WTC11 (cell line): ENCODE measurements at regions not wholly inside any gene's neighbourhood (a gene's known extent, or its start where the extent isn't known, plus 50 kb on each side); places are given as distances from the start of the nearest gene placed in this dataset.

Experiments used
- ATAC-seq: fragments of 200-7000 bp; cut with Tn5 transposase; 2 replicates; pipeline ENCODE4 v1.10.0; 2021; ENCODE audit warnings: mild to moderate bottlenecking, moderate library complexity
- CTCF ChIA-PET: fragments of 300-600 bp; sonication (Branson Sonifier 250); formaldehyde crosslinking; loops from one replicate; lab custom pipeline; 2021; ENCODE audit warnings: antibody characterized with exemption; lab: Charles Lee
- POLR2A ChIA-PET: fragments of 350-600 bp; sonication (Branson Sonifier 250); formaldehyde crosslinking; loops from one replicate; lab custom pipeline; 2021; ENCODE audit warnings: antibody characterized with exemption; lab: Charles Lee
- DNase-seq: peaks from one replicate; pipeline ENCODE4 v3.0.0; 2021; ENCODE audit warnings: low spot score
- H3K27ac Mint-ChIP-seq: 2 replicates; pipeline ENCODE4 v1.8.0; 2021; ENCODE audit warnings: mixed read lengths
- H3K27me3 Mint-ChIP-seq: 2 replicates; pipeline ENCODE4 v1.8.0; 2021; ENCODE audit warnings: low read depth, mild to moderate bottlenecking, moderate library complexity, mixed read lengths
- H3K36me3 Mint-ChIP-seq: 2 replicates; pipeline ENCODE4 v1.8.0; 2021; ENCODE audit warnings: mixed read lengths
- H3K4me1 Mint-ChIP-seq: 2 replicates; pipeline ENCODE4 v1.8.0; 2022; ENCODE audit warnings: mixed read lengths
- H3K4me3 Mint-ChIP-seq: 2 replicates; pipeline ENCODE4 v1.8.0; 2021; ENCODE audit warnings: mild to moderate bottlenecking, moderate library complexity, mixed read lengths
- H3K9me3 Mint-ChIP-seq: 2 replicates; pipeline ENCODE4 v1.8.0; 2021; ENCODE audit warnings: mixed read lengths
- CREM ChIP-seq: sonication (generic); formaldehyde crosslinking; IDR thresholded peaks from 2 replicates; pipeline ENCODE4 v1.8.1; 2022; ENCODE audit warnings: mild to moderate bottlenecking, missing genetic modification reagents, moderate library complexity
- ETV6 ChIP-seq: sonication (generic); formaldehyde crosslinking; IDR thresholded peaks from 2 replicates; pipeline ENCODE4 v1.8.1; 2022; ENCODE audit warnings: mild to moderate bottlenecking, missing genetic modification reagents
- GABPB1 ChIP-seq: sonication (generic); formaldehyde crosslinking; IDR thresholded peaks from 2 replicates; pipeline ENCODE4 v1.8.1; 2023; ENCODE audit warnings: mild to moderate bottlenecking, missing genetic modification reagents
- IRF2 ChIP-seq: sonication (generic); formaldehyde crosslinking; IDR thresholded peaks from 2 replicates; pipeline ENCODE4 v1.8.0; 2022; ENCODE audit warnings: low read depth, missing genetic modification reagents, borderline replicate concordance
- JUN ChIP-seq: sonication (generic); formaldehyde crosslinking; IDR thresholded peaks from 2 replicates; pipeline ENCODE4 v1.8.0; 2023; ENCODE audit warnings: mild to moderate bottlenecking, missing genetic modification reagents
- MYBL2 ChIP-seq: sonication (generic); formaldehyde crosslinking; IDR thresholded peaks from 2 replicates; pipeline ENCODE4 v1.8.1; 2023; ENCODE audit warnings: mild to moderate bottlenecking, moderate library complexity, missing genetic modification reagents
- NFE2L1 ChIP-seq: sonication (generic); formaldehyde crosslinking; IDR thresholded peaks from 2 replicates; pipeline ENCODE4 v1.8.1; 2023; ENCODE audit warnings: missing genetic modification reagents
- NR3C1 ChIP-seq: sonication (generic); formaldehyde crosslinking; conservative IDR thresholded peaks from 2 replicates; pipeline ENCODE4 v1.8.1; 2023; ENCODE audit warnings: low read depth, mild to moderate bottlenecking, missing genetic modification reagents
- OVOL2 ChIP-seq: fragments of 250-450 bp; sonication (Bioruptor Pico); IDR thresholded peaks from 2 replicates; pipeline ENCODE4 v1.9.0; 2021; ENCODE audit warnings: mild to moderate bottlenecking, borderline replicate concordance
- SOX15 ChIP-seq: fragments of 250-450 bp; sonication (Bioruptor Pico); IDR thresholded peaks from 2 replicates; pipeline ENCODE4 v1.9.0; 2021; ENCODE audit warnings: mild to moderate bottlenecking
- SP1 ChIP-seq: sonication (generic); formaldehyde crosslinking; conservative IDR thresholded peaks from 2 replicates; pipeline ENCODE4 v1.8.1; 2022; ENCODE audit warnings: missing genetic modification reagents
- TCF7 ChIP-seq: sonication (generic); formaldehyde crosslinking; IDR thresholded peaks from 2 replicates; pipeline ENCODE4 v1.8.0; 2022; ENCODE audit warnings: mild to moderate bottlenecking, low read depth, missing genetic modification reagents, moderate library complexity
- TEAD1 ChIP-seq: sonication (generic); formaldehyde crosslinking; IDR thresholded peaks from 2 replicates; pipeline ENCODE4 v1.8.0; 2022; ENCODE audit warnings: mild to moderate bottlenecking, missing genetic modification reagents
- ZBTB21 ChIP-seq: sonication (generic); formaldehyde crosslinking; IDR thresholded peaks from 2 replicates; pipeline ENCODE4 v1.8.1; 2023; ENCODE audit warnings: mild to moderate bottlenecking, missing genetic modification reagents, borderline replicate concordance
- ZNF219 ChIP-seq: sonication (generic); formaldehyde crosslinking; IDR thresholded peaks from 2 replicates; pipeline ENCODE4 v1.8.0; 2023; ENCODE audit warnings: missing genetic modification reagents, mild to moderate bottlenecking, borderline replicate concordance
- ZNF396 ChIP-seq: fragments of 250-450 bp; sonication (Bioruptor Pico); IDR thresholded peaks from 2 replicates; pipeline ENCODE4 v1.8.0; 2021; ENCODE audit warnings: mild to moderate bottlenecking, moderate library complexity, borderline replicate concordance
- ZNF423 ChIP-seq: fragments of 250-450 bp; sonication (Bioruptor Pico); IDR thresholded peaks from 2 replicates; pipeline ENCODE4 v2.1.2; 2022; ENCODE audit warnings: mild to moderate bottlenecking, moderate library complexity
- ZNF671 ChIP-seq: fragments of 250-450 bp; sonication (Bioruptor Pico); IDR thresholded peaks from 2 replicates; pipeline ENCODE4 v1.8.0; 2021; ENCODE audit warnings: mild to moderate bottlenecking
- TF ChIP-seq, protein P1 (sequence below): fragments of 250-450 bp; sonication (Bioruptor Pico); conservative IDR thresholded peaks from 2 replicates; pipeline ENCODE4 v1.9.0; 2021; ENCODE audit warnings: mild to moderate bottlenecking
- TF ChIP-seq, protein P2 (sequence below): sonication (generic); formaldehyde crosslinking; IDR thresholded peaks from 2 replicates; pipeline ENCODE4 v1.8.1; 2022; ENCODE audit warnings: low read depth, mild to moderate bottlenecking, moderate library complexity, missing genetic modification reagents, borderline replicate concordance
- TF ChIP-seq, protein P3 (sequence below): fragments of 250-450 bp; sonication (Bioruptor Pico); IDR thresholded peaks from 2 replicates; pipeline ENCODE4 v1.9.0; 2021; ENCODE audit warnings: mild to moderate bottlenecking
- TF ChIP-seq, protein P4 (sequence below): sonication (generic); formaldehyde crosslinking; IDR thresholded peaks from 2 replicates; pipeline ENCODE4 v1.8.0; 2022; ENCODE audit warnings: mild to moderate bottlenecking, missing genetic modification reagents
- TF ChIP-seq, protein P5 (sequence below): sonication (generic); formaldehyde crosslinking; IDR thresholded peaks from 2 replicates; pipeline ENCODE4 v1.8.1; 2023; ENCODE audit warnings: mild to moderate bottlenecking, missing genetic modification reagents, borderline replicate concordance

DNA sequence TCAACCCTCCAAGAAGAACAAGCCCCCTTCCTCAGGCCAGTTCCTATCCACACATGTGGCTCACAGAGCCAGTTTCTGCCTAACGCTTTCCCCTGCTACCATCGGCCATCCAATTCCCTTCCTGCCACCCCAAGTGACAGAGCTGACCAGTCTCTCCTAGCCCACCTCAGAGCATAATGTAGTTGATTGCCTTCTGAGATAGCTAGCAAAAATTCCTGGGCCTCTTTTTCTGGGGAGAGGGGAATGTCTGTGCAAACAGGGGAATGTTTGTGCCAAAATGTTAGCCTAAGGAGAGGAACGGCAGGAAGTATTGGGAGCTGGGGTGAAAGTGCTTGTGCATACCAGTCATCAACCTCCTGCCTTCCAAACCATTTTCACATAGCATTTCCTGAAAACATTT, 157.0 kb downstream of the PJA2 start:
- CTCF ChIA-PET, result no interaction called here
- POLR2A ChIA-PET, result no interaction called here
- DNase-seq, result no peak
- no peak overlapping the region for H3K4me3 Mint-ChIP-seq
- no peaks in the 10 kb centered on the region; the same call in 1 of the 2 replicates for H3K27me3 Mint-ChIP-seq
- ATAC-seq, result no peak
- TF ChIP-seq NR3C1 (no peak), GABPB1 (CRISPR knock-in tag) (no peak), ZNF396 (CRISPR knock-in tag) (no peak), SOX15 (CRISPR knock-in tag) (no peak), MYBL2 (no peak), ZNF219 (CRISPR knock-in tag) (no peak), ZNF671 (no peak), TCF7 (no peak), JUN (no peak), IRF2 (CRISPR knock-in tag) (no peak), NFE2L1 (no peak)
- TF ChIP-seq, protein P1, sequence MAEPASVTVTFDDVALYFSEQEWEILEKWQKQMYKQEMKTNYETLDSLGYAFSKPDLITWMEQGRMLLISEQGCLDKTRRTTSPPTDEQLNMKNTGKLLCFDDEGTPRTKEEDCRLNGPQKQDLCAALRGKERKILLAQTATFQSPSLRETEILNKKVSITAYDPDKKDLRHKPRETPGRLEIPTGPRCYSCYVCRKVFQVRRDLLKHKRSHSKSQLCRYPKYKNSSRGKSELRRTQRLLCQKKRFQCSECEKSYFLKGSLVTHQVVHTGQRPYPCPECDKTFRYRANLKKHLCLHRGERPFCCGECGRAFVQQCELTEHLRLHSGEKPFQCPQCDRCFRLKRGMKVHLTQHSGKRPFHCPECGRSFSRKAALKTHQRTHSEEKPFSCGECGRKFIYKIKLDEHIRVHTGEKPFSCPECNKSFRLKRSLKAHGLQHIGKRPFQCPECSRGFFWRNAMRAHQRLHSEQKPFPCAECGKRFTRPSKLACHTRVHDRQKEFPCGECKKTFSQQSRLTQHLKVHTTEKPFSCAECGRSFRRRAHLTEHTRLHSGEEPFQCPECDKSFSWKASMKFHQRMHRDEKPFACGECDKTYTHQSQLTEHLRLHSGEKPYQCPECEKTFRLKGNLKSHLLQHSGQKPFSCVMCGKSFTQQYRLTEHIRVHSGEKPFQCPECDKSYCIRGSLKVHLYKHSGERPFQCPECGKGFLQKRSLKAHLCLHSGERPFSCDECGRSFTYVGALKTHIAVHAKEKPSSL, result no peak
- TF ChIP-seq, protein P2, sequence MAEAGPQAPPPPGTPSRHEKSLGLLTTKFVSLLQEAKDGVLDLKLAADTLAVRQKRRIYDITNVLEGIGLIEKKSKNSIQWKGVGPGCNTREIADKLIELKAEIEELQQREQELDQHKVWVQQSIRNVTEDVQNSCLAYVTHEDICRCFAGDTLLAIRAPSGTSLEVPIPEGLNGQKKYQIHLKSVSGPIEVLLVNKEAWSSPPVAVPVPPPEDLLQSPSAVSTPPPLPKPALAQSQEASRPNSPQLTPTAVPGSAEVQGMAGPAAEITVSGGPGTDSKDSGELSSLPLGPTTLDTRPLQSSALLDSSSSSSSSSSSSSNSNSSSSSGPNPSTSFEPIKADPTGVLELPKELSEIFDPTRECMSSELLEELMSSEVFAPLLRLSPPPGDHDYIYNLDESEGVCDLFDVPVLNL (CRISPR knock-in tag), result no peak
- TF ChIP-seq, protein P3, sequence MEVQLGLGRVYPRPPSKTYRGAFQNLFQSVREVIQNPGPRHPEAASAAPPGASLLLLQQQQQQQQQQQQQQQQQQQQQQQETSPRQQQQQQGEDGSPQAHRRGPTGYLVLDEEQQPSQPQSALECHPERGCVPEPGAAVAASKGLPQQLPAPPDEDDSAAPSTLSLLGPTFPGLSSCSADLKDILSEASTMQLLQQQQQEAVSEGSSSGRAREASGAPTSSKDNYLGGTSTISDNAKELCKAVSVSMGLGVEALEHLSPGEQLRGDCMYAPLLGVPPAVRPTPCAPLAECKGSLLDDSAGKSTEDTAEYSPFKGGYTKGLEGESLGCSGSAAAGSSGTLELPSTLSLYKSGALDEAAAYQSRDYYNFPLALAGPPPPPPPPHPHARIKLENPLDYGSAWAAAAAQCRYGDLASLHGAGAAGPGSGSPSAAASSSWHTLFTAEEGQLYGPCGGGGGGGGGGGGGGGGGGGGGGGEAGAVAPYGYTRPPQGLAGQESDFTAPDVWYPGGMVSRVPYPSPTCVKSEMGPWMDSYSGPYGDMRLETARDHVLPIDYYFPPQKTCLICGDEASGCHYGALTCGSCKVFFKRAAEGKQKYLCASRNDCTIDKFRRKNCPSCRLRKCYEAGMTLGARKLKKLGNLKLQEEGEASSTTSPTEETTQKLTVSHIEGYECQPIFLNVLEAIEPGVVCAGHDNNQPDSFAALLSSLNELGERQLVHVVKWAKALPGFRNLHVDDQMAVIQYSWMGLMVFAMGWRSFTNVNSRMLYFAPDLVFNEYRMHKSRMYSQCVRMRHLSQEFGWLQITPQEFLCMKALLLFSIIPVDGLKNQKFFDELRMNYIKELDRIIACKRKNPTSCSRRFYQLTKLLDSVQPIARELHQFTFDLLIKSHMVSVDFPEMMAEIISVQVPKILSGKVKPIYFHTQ, result no peak
- TF ChIP-seq, protein P4, sequence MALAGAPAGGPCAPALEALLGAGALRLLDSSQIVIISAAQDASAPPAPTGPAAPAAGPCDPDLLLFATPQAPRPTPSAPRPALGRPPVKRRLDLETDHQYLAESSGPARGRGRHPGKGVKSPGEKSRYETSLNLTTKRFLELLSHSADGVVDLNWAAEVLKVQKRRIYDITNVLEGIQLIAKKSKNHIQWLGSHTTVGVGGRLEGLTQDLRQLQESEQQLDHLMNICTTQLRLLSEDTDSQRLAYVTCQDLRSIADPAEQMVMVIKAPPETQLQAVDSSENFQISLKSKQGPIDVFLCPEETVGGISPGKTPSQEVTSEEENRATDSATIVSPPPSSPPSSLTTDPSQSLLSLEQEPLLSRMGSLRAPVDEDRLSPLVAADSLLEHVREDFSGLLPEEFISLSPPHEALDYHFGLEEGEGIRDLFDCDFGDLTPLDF (CRISPR knock-in tag), result no peak
- H3K4me1 Mint-ChIP-seq, result no peaks in the 10 kb centered on the region
- no peak overlapping the region for H3K27ac Mint-ChIP-seq
- no peaks in the 10 kb centered on the region for H3K36me3 Mint-ChIP-seq
- no peaks in the 10 kb centered on the region for H3K9me3 Mint-ChIP-seq

DNA sequence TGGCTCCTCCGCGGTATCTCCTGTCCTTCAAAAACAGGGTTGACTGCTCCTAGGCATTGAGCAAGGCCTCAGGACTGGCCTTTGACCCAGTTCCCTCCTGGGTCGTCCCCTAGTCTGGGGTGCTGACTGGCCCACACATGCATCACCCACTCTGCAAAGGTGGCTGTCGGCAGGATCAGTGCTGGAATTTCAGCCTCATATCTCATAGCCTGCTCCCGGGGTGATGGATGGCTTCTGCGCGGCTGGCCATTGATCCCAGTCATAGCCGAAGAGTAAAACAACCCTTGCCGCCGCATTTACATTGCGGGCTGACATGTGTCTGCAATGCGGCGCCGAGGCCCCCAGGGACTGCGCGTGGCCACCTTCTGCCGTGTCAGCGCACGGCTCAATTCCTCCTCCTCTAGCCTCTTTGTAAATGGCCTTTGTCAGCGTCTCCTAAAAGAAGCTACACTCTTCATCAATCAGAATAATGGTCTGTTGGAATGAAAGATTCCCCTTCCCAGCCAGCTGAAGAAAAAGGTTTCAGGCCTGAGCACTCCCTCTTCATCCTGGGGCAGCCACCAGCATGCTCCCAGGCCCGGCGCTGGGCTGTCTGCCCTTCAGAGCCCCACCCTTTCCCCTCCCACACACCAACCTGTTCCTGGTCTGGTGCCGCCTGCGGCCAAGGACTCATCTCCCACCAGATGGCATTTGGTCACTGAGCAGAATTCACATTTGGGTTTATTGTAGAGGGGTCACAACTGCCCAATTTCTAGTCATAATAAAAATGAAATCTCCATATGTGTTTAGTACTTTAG, 159.0 kb downstream of the PJA2 start:
- ChIA-PET POLR2A (no interaction called here), CTCF (no interaction called here)
- DNase-seq (no peak), ATAC-seq (peak; percentile 60)
- H3K9me3 Mint-ChIP-seq, result peaks cover 15% of the 10 kb centered on the region
- no peak overlapping the region for H3K4me3 Mint-ChIP-seq
- peaks cover 14% of the 10 kb centered on the region for H3K36me3 Mint-ChIP-seq
- no peak overlapping the region for H3K27ac Mint-ChIP-seq
- H3K27me3 Mint-ChIP-seq, result no peaks in the 10 kb centered on the region; the same call in 1 of the 2 replicates
- no peaks in the 10 kb centered on the region for H3K4me1 Mint-ChIP-seq
- TF ChIP-seq ZNF671 (no peak), SP1 (CRISPR knock-in tag) (no peak), OVOL2 (CRISPR knock-in tag) (no peak), ZBTB21 (CRISPR knock-in tag) (no peak), NR3C1 (no peak), TEAD1 (no peak), ETV6 (no peak), CREM (no peak), ZNF423 (CRISPR knock-in tag) (no peak)
- TF ChIP-seq, protein P5, sequence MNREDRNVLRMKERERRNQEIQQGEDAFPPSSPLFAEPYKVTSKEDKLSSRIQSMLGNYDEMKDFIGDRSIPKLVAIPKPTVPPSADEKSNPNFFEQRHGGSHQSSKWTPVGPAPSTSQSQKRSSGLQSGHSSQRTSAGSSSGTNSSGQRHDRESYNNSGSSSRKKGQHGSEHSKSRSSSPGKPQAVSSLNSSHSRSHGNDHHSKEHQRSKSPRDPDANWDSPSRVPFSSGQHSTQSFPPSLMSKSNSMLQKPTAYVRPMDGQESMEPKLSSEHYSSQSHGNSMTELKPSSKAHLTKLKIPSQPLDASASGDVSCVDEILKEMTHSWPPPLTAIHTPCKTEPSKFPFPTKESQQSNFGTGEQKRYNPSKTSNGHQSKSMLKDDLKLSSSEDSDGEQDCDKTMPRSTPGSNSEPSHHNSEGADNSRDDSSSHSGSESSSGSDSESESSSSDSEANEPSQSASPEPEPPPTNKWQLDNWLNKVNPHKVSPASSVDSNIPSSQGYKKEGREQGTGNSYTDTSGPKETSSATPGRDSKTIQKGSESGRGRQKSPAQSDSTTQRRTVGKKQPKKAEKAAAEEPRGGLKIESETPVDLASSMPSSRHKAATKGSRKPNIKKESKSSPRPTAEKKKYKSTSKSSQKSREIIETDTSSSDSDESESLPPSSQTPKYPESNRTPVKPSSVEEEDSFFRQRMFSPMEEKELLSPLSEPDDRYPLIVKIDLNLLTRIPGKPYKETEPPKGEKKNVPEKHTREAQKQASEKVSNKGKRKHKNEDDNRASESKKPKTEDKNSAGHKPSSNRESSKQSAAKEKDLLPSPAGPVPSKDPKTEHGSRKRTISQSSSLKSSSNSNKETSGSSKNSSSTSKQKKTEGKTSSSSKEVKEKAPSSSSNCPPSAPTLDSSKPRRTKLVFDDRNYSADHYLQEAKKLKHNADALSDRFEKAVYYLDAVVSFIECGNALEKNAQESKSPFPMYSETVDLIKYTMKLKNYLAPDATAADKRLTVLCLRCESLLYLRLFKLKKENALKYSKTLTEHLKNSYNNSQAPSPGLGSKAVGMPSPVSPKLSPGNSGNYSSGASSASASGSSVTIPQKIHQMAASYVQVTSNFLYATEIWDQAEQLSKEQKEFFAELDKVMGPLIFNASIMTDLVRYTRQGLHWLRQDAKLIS (CRISPR knock-in tag), result no peak
